Chondrocyte (in vitro differentiated cells): ENCODE measurements at regions not wholly inside any gene's neighbourhood (a gene's known extent, or its start where the extent isn't known, plus 50 kb on each side); places are given as distances from the start of the nearest gene placed in this dataset.

Source experiments
- DNase-seq: peaks from one replicate; pipeline ENCODE4 v3.0.0; 2021; ENCODE audit warnings: mixed read lengths, low spot score
- H3K27ac Mint-ChIP-seq: one replicate; pipeline ENCODE4 v1.8.0; 2021; ENCODE audit warnings: mild to moderate bottlenecking, moderate library complexity, mixed read lengths; ENCODE audit not compliant: unreplicated experiment
- H3K27me3 Mint-ChIP-seq: 2 replicates; pipeline ENCODE4 v1.8.0; 2021; ENCODE audit warnings: low read depth, mixed read lengths
- H3K36me3 Mint-ChIP-seq: 2 replicates; pipeline ENCODE4 v1.8.0; 2021; ENCODE audit warnings: low read depth, mixed read lengths
- H3K4me1 Mint-ChIP-seq: 2 replicates; pipeline ENCODE4 v1.8.0; 2021; ENCODE audit warnings: low read depth, mild to moderate bottlenecking, mixed read lengths
- H3K4me3 Mint-ChIP-seq: one replicate; pipeline ENCODE4 v1.8.0; 2021; ENCODE audit warnings: mild to moderate bottlenecking, moderate library complexity, mixed read lengths; ENCODE audit not compliant: unreplicated experiment
- H3K9me3 Mint-ChIP-seq: 2 replicates; pipeline ENCODE4 v1.8.0; 2021; ENCODE audit warnings: low read depth, mixed read lengths
- CTCF ChIP-seq: fragments of 200-600 bp; sonication (generic); IDR thresholded peaks from 2 replicates; pipeline ENCODE4 v1.5.0; 2021; ENCODE audit warnings: antibody characterized with exemption, mild to moderate bottlenecking, moderate library complexity

GRCh38 chr18:40037356-40037755 is 1917.7 kb upstream of the PIK3C3 start:
- Mint-ChIP-seq H3K9me3 (no peaks in the 10 kb centered on the region), H3K27ac (no peak overlapping the region), H3K36me3 (no peaks in the 10 kb centered on the region), H3K27me3 (peaks cover 3% of the 10 kb centered on the region), H3K4me1 (no peaks in the 10 kb centered on the region), H3K4me3 (no peak overlapping the region)
- TF ChIP-seq CTCF = no peak
- no peak for DNase-seq

- Mint-ChIP-seq H3K27ac (no peak overlapping the region), H3K4me1 (no peaks in the 10 kb centered on the region), H3K36me3 (no peaks in the 10 kb centered on the region), H3K4me3 (no peak overlapping the region), H3K27me3 (peaks cover 3% of the 10 kb centered on the region), H3K9me3 (no peaks in the 10 kb centered on the region)
- no peak for DNase-seq
- no peak for TF ChIP-seq CTCF
These were observed 1918.2 kb upstream of the PIK3C3 start for GRCh38 chr18:40036861-40037260.

DNA sequence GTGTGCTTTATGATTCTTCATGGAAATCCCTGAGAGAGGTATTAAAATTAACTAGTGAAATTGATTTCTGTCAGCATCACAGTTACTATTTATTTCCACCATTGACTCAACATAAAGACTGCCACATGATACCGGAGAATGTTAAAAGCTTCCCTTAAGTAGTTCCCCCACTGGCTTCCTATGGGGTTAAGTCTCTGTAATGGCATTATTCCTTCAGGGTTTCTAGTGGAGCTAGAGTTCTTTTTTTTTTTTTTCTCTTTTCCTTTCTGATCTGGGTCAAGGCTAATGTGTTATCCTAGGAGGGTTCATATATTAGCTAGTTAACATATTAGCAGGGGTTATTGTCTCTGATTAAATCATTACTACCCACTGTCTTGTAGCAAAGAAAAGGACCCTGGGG is 1919.1 kb upstream of the PIK3C3 start:
- no peaks in the 10 kb centered on the region for H3K4me1 Mint-ChIP-seq

GRCh38 chr18:40032076-40032475 is 1923.0 kb upstream of the PIK3C3 start:
- no peak for DNase-seq
- no peak for TF ChIP-seq CTCF
- no peaks in the 10 kb centered on the region for H3K9me3 Mint-ChIP-seq
- no peaks in the 10 kb centered on the region for H3K27me3 Mint-ChIP-seq
- no peak overlapping the region for H3K27ac Mint-ChIP-seq
- H3K4me3 Mint-ChIP-seq = no peak overlapping the region
- no peaks in the 10 kb centered on the region for H3K4me1 Mint-ChIP-seq
- no peaks in the 10 kb centered on the region for H3K36me3 Mint-ChIP-seq

More for the DNA sequence above, 1919.1 kb upstream of the PIK3C3 start:
- H3K4me3 Mint-ChIP-seq = no peak overlapping the region
- TF ChIP-seq CTCF = no peak
- H3K9me3 Mint-ChIP-seq = no peaks in the 10 kb centered on the region
- no peak for DNase-seq
- peaks cover 3% of the 10 kb centered on the region for H3K27me3 Mint-ChIP-seq
- no peak overlapping the region for H3K27ac Mint-ChIP-seq
- H3K36me3 Mint-ChIP-seq = no peaks in the 10 kb centered on the region

DNA sequence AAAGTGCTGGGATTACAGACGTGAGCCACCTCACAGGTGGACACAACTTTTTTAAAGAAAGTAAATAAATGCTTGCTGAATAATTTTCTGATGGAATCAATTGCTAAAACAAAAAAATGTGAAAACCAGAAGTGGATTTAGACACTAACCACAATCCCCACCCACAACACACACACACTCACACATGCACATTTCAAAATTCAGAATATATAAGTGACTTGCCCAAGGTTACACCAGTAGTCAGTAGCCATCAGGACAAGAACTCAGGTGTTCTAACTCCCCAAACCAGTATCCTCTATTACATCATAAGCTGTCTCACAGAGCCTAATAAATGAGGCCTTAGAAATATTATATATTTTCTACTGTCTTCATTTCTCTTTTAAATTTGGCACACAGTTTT is 1923.6 kb upstream of the PIK3C3 start:
- Mint-ChIP-seq H3K36me3 (no peaks in the 10 kb centered on the region), H3K27ac (no peak overlapping the region), H3K4me3 (no peak overlapping the region), H3K4me1 (no peaks in the 10 kb centered on the region), H3K9me3 (peaks cover under 1% of the 10 kb centered on the region), H3K27me3 (no peaks in the 10 kb centered on the region)
- no peak for DNase-seq
- no peak for TF ChIP-seq CTCF
